HG02798 (cell line): ENCODE measurements at regions not wholly inside any gene's neighbourhood (a gene's known extent, or its start where the extent isn't known, plus 50 kb on each side); places are given as distances from the start of the nearest gene placed in this dataset.
A peak's percentile ranks its signal among the peaks of the same experiment; 100 is the strongest.
"Not testable (repeated sequence)": the region's sequence is repeated elsewhere in the genome, so short reads cannot be mapped to it uniquely, and the experiment has no call there.

Source experiments
- ATAC-seq: cut with Tn5 transposase; IDR thresholded peaks from one replicate; pipeline ENCODE4 v1.9.1; 2021; ENCODE audit warnings: mild to moderate bottlenecking; ENCODE audit not compliant: unreplicated experiment, poor library complexity

GRCh38 chr3:124351430-124352148 is 359.7 kb upstream of the ROPN1 start:
- ATAC-seq, result no peak

DNA sequence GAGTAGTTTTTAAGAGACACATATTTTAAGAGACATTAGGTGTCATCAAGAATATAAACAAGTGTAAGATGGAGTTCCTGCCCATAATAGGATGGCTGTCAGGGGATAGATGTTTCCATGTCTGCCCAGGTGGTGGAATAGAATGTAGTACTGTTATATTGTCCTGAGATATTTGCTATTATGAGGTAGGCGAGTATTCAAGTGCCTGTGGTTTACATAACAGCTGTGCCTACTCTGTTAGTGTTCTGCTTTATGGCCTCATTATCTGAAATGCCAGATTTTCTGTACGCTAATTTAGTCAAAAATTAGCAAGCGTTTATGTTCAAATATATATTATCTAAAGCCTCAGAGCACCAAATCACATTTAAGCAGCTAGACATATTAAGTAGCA is 360.2 kb upstream of the ROPN1 start:
- ATAC-seq, result no peak

- no peak for ATAC-seq
These were observed 361.8 kb upstream of the ROPN1 start for GRCh38 chr3:124353691-124354090.

DNA sequence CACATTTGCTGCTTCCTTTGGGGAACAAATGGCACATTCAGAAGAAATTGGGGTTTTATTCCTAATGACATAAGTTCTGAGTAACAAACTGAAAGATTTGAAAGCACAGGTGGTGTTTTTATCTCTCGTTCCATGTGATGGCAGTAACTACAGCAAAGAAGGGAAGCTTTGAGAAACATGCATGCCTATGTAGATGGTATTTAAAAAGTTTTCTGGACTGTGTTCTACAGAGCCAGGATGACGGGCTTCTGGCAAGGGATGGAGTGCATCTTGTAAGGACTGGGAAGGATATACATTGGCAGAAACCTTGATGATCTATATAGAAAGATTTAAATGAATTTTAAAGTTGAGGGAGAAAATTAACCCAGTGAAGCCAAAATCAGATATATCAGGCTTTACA is 362.2 kb upstream of the ROPN1 start:
- ATAC-seq, result no peak

DNA sequence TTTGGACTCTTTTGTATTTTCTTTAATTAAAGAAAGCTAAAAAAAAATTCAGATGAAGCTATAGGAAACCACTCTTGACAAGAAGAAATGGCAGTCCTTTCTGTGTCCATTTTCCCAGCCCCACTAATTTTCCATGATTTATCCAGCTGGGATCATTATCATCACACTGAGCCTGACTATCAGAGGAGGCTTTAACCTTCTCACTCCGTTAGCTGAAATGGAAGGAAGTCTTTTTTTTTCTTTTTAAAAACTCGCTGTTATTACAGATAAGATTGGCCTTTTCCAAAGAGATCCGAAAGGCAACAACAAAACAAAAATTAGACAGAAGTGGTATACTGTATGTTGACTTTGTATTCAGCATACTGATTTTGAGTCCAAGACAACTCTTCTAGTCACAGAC is 366.2 kb upstream of the ROPN1 start:
- ATAC-seq, result no peak

DNA sequence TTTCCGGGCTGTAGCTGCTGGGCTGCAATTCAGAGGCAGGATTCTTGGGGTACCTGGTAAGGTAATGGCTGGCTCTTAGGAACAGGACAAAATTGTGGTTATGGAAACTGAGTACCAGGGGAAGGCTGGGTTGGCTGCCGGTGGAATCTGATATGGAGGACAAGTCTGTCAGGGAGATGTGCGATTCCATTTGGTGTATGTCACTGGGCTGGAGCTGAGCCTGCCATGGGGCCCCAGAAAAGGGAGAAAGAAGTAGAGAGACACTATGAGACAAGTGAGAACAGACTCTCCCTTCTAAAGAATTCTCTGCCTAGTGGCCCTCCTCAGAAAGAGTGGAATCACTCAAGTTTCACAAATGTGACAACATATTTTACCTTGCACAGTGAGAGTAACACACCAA is 368.2 kb upstream of the ROPN1 start:
- no peak for ATAC-seq

DNA sequence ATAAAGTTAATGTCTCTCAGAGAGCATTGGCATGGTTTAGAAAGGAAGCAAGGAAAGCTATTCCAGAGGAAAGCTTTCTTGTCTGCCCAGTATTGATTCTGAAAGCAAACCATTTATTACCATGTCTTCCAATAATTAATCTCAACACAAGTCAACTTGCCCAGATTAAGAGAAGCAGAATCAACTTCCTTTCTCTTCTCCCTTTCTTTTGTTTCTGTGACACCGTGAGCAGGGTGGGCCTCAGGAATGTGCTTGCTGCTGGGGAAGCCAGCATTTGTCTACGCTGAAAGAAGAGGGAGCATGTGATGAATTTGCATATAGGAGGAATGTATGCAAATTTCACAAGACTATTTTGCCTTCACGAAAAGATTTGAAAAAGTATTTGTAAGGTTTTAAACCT is 368.6 kb upstream of the ROPN1 start:
- ATAC-seq, result no peak

DNA sequence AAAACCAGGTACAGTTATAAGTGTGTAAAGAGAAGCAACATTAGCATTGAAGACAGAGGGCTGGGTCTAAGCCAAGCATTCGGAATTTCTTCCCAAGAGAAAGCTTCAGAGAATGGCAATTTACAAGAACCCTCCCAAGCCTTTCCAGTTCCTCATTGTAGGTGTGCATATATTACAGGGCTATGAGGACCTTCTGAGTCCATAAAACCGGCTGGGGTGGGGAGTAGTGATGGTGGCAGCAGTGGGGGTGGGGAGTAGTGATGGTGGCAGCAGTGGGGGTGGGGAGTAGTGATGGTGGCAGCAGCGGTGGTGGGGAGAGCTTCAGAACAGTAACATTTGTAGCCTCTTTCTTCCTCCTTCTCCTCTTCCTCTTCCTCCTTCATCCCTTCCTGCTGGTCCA is 368.7 kb upstream of the UMPS start:
- ATAC-seq, result no peak

DNA sequence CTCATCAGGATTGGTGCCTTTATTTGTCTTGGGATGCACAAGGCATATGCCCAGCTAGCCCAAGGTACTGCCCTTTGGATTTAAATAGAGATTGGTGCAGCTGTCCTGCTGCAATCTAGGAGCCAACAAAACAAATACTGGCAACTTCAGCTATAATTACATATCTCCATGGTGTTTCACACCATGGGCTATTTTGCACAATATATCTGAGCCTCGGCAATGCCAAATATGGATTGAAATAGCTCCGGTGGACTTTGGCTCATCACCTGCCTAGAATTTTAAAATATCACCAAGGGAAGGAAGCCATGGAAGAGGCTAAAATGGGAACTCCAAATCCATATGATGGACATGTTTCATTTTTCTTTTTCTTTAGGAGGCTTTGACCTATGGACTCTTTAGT is 367.8 kb upstream of the UMPS start:
- no peak for ATAC-seq

DNA sequence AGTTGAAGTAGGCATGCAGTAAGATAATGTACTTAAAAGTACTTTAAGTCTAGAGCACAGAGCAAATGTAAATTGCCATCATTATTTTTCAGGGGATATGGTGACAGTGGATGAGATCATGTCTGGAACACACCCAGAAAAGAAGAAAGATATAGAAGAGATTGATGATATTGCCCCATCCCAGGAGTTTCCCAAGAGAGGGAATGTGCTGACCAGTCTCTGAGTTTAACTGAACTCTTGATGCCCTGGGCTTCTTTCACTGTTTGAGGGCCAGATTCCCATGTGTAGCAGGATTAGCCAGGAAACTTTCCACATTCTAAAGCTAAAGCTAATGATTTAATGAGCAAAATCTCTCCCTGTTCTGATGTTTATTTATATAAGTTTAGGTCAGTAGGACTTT is 366.8 kb upstream of the UMPS start:
- no peak for ATAC-seq

GRCh38 chr3:124364317-124365020 is 365.8 kb upstream of the UMPS start:
- ATAC-seq, result no peak

DNA sequence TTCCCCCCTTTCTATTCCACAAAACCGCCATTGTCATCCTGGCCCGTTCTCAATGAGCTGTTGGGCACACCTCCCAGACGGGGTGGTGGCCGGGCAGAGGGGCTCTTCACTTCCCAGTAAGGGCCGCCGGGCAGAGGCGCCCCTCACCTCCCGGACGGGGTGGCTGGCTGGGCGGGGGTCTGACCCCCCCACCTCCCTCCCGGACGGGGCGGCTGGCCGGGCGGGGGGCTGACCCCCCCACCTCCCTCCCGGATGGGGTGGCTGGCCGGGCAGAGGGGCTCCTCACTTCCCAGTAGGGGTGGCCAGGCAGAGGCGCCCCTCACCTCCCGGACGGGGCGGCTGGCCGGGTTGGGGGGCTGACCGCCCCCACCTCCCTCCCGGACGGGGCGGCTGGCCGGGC is 363.6 kb upstream of the UMPS start:
- ATAC-seq, result not testable (repeated sequence)

GRCh38 chr3:124372775-124373174 is 357.5 kb upstream of the UMPS start:
- ATAC-seq, result no peak

- peak; percentile 62 for ATAC-seq
These were observed 356.7 kb upstream of the UMPS start for GRCh38 chr3:124373524-124373923.

DNA sequence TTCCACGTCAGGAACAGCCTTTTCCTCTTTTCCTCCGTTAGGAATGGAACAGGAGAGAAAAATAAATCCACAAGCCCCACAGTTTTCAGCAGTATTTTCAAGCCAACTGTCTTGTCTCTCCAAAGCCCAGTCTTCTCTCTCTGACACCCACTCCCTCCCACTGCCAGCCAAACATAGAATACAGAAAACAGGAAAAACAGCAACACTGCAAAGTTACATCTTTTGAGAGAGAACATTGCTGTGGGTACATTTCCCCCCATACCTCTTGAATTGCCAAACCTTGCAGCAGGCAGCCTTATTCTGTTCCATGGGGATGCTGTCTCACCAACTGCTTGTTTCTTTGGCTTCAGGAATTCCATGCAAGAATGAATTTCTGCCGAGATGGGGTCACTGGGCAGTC is 355.7 kb upstream of the UMPS start:
- no peak for ATAC-seq

GRCh38 chr3:124381575-124382333 is 348.5 kb upstream of the UMPS start:
- ATAC-seq, result no peak

DNA sequence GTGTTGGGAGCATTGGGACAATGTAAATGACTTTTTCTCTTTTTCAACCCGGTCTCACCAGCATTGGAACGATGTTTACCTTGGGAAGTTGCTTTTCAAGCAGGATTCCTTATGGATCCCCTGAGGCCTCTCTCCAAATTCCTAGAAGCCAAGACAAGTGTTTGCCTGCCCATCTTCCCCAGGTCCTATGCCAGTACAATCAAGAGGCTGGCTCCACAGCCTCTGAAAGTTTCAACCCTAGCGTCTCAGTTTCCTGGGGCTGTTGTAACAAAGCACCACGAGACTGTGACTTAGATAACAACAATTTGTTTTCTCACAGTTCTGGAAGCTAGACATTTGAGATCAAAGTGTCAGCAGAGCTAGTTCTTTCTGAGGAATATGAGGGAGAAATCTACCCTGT is 347.2 kb upstream of the UMPS start:
- ATAC-seq, result no peak

- ATAC-seq, result no peak
These were observed 346.3 kb upstream of the UMPS start for GRCh38 chr3:124383846-124384466.

GRCh38 chr3:124384527-124384926 is 345.7 kb upstream of the UMPS start:
- ATAC-seq, result no peak

DNA sequence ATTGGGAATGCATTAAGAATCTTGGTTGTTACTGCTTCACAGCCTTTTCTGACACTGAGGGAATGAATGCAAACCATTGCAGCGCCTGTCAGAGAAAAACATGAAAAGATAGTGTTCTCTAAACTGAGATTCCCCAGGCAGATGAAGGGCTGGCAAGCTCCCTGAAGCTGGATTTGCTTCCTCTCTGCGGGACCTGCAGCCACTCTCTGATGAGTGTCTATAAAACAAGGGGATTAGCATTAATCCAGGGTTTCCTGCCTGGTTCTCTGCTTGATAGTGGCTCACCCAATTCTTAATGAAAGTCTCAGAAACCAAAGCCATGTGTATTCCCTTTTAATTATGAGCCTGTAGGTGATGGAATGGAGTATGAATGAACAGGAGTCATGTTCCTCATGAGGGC is 344.3 kb upstream of the UMPS start:
- ATAC-seq, result no peak

GRCh38 chr3:124386996-124387595 is 343.2 kb upstream of the UMPS start:
- no peak for ATAC-seq
